C4-2B (cell line): ENCODE measurements at regions not wholly inside any gene's neighbourhood (a gene's known extent, or its start where the extent isn't known, plus 50 kb on each side); places are given as distances from the start of the nearest gene placed in this dataset.

ENCODE experiments used
- ZFX ChIP-seq: fragments of 450-650 bp; IDR thresholded peaks from 2 replicates; pipeline ENCODE4 v1.6.1; 2017
- TF ChIP-seq, protein P1 (sequence below): fragments of 450-650 bp; conservative IDR thresholded peaks from 2 replicates; pipeline ENCODE4 v1.5.1; 2017; ENCODE audit warnings: mild to moderate bottlenecking

DNA sequence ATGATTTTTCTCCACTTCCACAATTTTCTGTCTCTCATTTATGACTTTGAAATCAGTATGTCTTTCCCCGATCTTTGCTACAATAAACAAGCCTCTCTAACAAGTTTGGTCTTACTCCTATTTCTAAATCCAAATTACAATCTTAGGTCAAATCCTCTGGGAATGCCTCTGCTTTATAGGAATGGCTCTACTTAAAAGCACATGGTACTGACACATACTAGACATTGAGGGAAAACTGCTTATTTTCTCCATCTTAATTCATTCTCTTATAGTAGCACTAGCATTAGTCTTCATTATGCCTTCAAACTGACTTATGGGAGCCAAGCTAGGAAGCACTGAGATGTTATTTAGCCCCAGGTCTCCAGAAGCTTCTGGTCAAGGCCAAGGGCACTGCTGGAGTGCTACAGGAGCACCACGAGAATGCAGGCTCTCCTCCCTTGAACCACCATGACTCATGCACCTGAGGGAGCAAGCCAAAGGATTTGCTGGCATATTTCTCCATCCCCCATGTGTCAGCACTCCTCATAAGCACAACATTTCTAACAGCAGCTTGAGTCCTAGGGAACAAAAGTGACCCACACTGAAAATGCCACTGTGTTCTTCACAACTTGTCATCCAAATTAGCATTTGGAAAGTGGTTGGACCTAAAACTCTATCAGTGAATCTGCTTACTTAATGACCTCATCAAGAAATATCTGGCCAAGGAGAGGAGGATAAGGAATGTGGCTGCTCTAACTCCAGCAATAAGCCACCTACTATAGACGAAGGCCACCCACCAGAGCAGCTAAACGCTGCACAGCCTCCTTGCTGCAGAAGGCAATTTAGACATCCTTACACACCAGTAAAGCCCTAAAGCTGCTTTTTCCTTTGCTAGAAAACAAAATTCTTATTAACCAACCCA, 156.8 kb upstream of the KCNQ5 start:
- TF ChIP-seq, protein P1, sequence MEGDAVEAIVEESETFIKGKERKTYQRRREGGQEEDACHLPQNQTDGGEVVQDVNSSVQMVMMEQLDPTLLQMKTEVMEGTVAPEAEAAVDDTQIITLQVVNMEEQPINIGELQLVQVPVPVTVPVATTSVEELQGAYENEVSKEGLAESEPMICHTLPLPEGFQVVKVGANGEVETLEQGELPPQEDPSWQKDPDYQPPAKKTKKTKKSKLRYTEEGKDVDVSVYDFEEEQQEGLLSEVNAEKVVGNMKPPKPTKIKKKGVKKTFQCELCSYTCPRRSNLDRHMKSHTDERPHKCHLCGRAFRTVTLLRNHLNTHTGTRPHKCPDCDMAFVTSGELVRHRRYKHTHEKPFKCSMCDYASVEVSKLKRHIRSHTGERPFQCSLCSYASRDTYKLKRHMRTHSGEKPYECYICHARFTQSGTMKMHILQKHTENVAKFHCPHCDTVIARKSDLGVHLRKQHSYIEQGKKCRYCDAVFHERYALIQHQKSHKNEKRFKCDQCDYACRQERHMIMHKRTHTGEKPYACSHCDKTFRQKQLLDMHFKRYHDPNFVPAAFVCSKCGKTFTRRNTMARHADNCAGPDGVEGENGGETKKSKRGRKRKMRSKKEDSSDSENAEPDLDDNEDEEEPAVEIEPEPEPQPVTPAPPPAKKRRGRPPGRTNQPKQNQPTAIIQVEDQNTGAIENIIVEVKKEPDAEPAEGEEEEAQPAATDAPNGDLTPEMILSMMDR, result no peak
- TF ChIP-seq ZFX, result no peak
